Mesendoderm (in vitro differentiated cells): ENCODE measurements at regions not wholly inside any gene's neighbourhood (a gene's known extent, or its start where the extent isn't known, plus 50 kb on each side); places are given as distances from the start of the nearest gene placed in this dataset.

Source experiments
- DNase-seq: peaks from one replicate; pipeline ENCODE4 v3.0.0; 2013
- H2AK5ac ChIP-seq: 2 replicates; pipeline ENCODE4 v1.6.1; 2013; ENCODE audit warnings: low read length, inconsistent platforms
- H2BK120ac ChIP-seq: 2 replicates; pipeline ENCODE4 v1.6.1; 2013; ENCODE audit warnings: low read depth, mild to moderate bottlenecking, low read length, moderate library complexity, mixed read lengths
- H2BK15ac ChIP-seq: replicated peaks from 2 replicates; pipeline ENCODE4 v1.6.1; 2013; ENCODE audit warnings: low read depth, mild to moderate bottlenecking, moderate library complexity
- H2BK5ac ChIP-seq: 2 replicates; pipeline ENCODE4 v1.6.1; 2013; ENCODE audit warnings: low read length, inconsistent platforms
- H3K18ac ChIP-seq: 2 replicates; pipeline ENCODE4 v1.6.1; 2013; ENCODE audit warnings: mild to moderate bottlenecking, low read length, mixed read lengths
- H3K23ac ChIP-seq: one replicate; pipeline ENCODE4 v1.6.1; 2013; ENCODE audit warnings: low read length
- H3K27ac ChIP-seq: 2 replicates; pipeline ENCODE4 v1.5.1; 2013; ENCODE audit warnings: low read depth, mild to moderate bottlenecking, inconsistent platforms, low read length, moderate library complexity
- H3K27me3 ChIP-seq: 2 replicates; pipeline ENCODE4 v1.6.1; 2013; ENCODE audit warnings: low read length, control low read depth, mild to moderate bottlenecking, inconsistent platforms; ENCODE audit not compliant: insufficient read depth, poor library complexity
- H3K36me3 ChIP-seq: 2 replicates; pipeline ENCODE4 v1.6.1; 2013; ENCODE audit warnings: low read length, inconsistent platforms; ENCODE audit not compliant: control insufficient read depth, insufficient read depth
- H3K4ac ChIP-seq: one replicate; pipeline ENCODE4 v1.6.1; 2013; ENCODE audit warnings: low read depth, mild to moderate bottlenecking, low read length, moderate library complexity
- H3K4me1 ChIP-seq: 2 replicates; pipeline ENCODE4 v1.6.1; 2013; ENCODE audit warnings: low read depth, low read length, inconsistent platforms; ENCODE audit not compliant: control insufficient read depth
- H3K4me2 ChIP-seq: 2 replicates; pipeline ENCODE4 v1.6.1; 2013; ENCODE audit warnings: low read length
- H3K4me3 ChIP-seq: 2 replicates; pipeline ENCODE4 v1.5.1; 2013; ENCODE audit warnings: mild to moderate bottlenecking, low read length
- H3K56ac ChIP-seq: one replicate; pipeline ENCODE4 v1.6.1; 2013; ENCODE audit warnings: low read length
- H3K79me1 ChIP-seq: 2 replicates; pipeline ENCODE4 v1.6.1; 2013; ENCODE audit warnings: low read length, inconsistent platforms
- H3K79me2 ChIP-seq: 2 replicates; pipeline ENCODE4 v1.6.1; 2013; ENCODE audit warnings: mild to moderate bottlenecking, low read length; ENCODE audit not compliant: control insufficient read depth, insufficient read depth
- H3K9ac ChIP-seq: 2 replicates; pipeline ENCODE4 v1.6.1; 2013; ENCODE audit warnings: low read length, inconsistent platforms
- H4K5ac ChIP-seq: one replicate; pipeline ENCODE4 v1.6.1; 2013; ENCODE audit warnings: low read length
- H4K8ac ChIP-seq: one replicate; pipeline ENCODE4 v1.6.1; 2013; ENCODE audit warnings: low read depth, mild to moderate bottlenecking, control low read depth, low read length, moderate library complexity
- WGBS: extraction: QIAGEN DNeasy Blood & Tissue Kit; methylation state at CpG from one replicate; pipeline ENCODE4 v1.1.7; 2013; ENCODE audit warnings: low lambda C conversion rate, missing lambda C conversion rate; ENCODE audit not compliant: insufficient coverage; ENCODE audit errors: extremely low coverage; 5-methylcytosine and 5-hydroxymethylcytosine counted together

GRCh38 chr4:13920111-13920875, 292.8 kb upstream of the BOD1L1 start:
- H3K79me2 ChIP-seq = no peaks in the 10 kb centered on the region
- peak overlapping the region; percentile 38 for H3K27ac ChIP-seq
- no peaks in the 10 kb centered on the region for H3K36me3 ChIP-seq
- no peak for DNase-seq
- H3K4me1 ChIP-seq = no peaks in the 10 kb centered on the region
- H3K23ac ChIP-seq = no peak overlapping the region
- H3K4me3 ChIP-seq = no peak overlapping the region
- H2BK5ac ChIP-seq = no peak overlapping the region
- H4K8ac ChIP-seq = no peak overlapping the region
- H4K5ac ChIP-seq = no peak overlapping the region
- H2BK120ac ChIP-seq = peak overlapping the region; percentile 64
- no peaks in the 10 kb centered on the region for H3K27me3 ChIP-seq
- H3K9ac ChIP-seq = no peak overlapping the region
- no peaks in the 10 kb centered on the region for H3K79me1 ChIP-seq
- H3K4ac ChIP-seq = no peak overlapping the region
- no CpG with 5 or more reads among the region's 8 CpGs for WGBS
- H3K56ac ChIP-seq = no peak overlapping the region
- no peak overlapping the region for H3K4me2 ChIP-seq
- H2BK15ac ChIP-seq = no peak overlapping the region
- no peak overlapping the region for H2AK5ac ChIP-seq
- H3K18ac ChIP-seq = peak overlapping the region; percentile 35

DNA sequence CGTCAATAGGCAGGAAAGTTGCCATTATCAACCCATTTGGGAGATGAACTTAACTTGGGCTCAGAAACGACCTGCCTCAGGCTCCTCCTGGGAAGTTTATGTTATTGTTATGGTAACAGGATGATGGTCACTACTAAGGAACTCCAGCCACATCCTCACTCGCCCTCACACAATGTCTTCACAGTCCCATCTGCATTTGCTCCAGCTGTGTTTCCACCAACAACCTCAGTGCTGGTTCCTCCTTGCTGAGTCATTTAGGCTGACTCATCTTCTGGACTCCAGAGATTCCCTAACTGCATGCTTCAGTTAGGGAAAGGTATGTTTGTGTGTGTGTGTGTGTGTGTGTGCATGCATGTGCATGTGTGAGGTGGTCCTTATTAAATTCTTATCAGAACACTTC, 293.4 kb upstream of the BOD1L1 start:
- WGBS = no CpG with 5 or more reads among the region's 3 CpGs
- H3K4me1 ChIP-seq = no peaks in the 10 kb centered on the region

GRCh38 chr4:13921805-13922204, 294.3 kb upstream of the BOD1L1 start:
- no peak overlapping the region for H3K27ac ChIP-seq
- no peak overlapping the region for H2BK5ac ChIP-seq
- H2AK5ac ChIP-seq = no peak overlapping the region
- no CpG with 5 or more reads among the region's 1 CpG for WGBS
- H3K79me1 ChIP-seq = no peaks in the 10 kb centered on the region
- H3K79me2 ChIP-seq = no peaks in the 10 kb centered on the region
- peak overlapping the region; percentile 75 for H3K18ac ChIP-seq
- peak overlapping the region; percentile 22 for H3K56ac ChIP-seq
- DNase-seq = no peak
- no peak overlapping the region for H3K23ac ChIP-seq
- H4K8ac ChIP-seq = no peak overlapping the region
- H3K4me3 ChIP-seq = no peak overlapping the region
- peak overlapping the region; percentile 61 for H2BK120ac ChIP-seq
- H3K27me3 ChIP-seq = no peaks in the 10 kb centered on the region
- H3K4me1 ChIP-seq = no peaks in the 10 kb centered on the region
- no peak overlapping the region for H3K4me2 ChIP-seq
- H3K9ac ChIP-seq = no peak overlapping the region
- H4K5ac ChIP-seq = no peak overlapping the region
- no peak overlapping the region for H3K4ac ChIP-seq
- H2BK15ac ChIP-seq = no peak overlapping the region
- H3K36me3 ChIP-seq = no peaks in the 10 kb centered on the region

More for the DNA sequence above, 293.4 kb upstream of the BOD1L1 start:
- DNase-seq = peak; percentile 99
- peak overlapping the region; percentile 38 for H3K27ac ChIP-seq
- no peak overlapping the region for H3K9ac ChIP-seq
- H2BK5ac ChIP-seq = no peak overlapping the region
- no peak overlapping the region for H3K56ac ChIP-seq
- no peaks in the 10 kb centered on the region for H3K27me3 ChIP-seq
- H4K8ac ChIP-seq = no peak overlapping the region
- no peaks in the 10 kb centered on the region for H3K79me2 ChIP-seq
- no peak overlapping the region for H4K5ac ChIP-seq
- no peak overlapping the region for H3K18ac ChIP-seq
- no peaks in the 10 kb centered on the region for H3K36me3 ChIP-seq
- H3K23ac ChIP-seq = no peak overlapping the region
- no peaks in the 10 kb centered on the region for H3K79me1 ChIP-seq
- H3K4ac ChIP-seq = no peak overlapping the region
- H2AK5ac ChIP-seq = no peak overlapping the region
- H3K4me3 ChIP-seq = no peak overlapping the region
- no peak overlapping the region for H3K4me2 ChIP-seq
- no peak overlapping the region for H2BK15ac ChIP-seq
- no peak overlapping the region for H2BK120ac ChIP-seq

- no peak for DNase-seq
- Histone ChIP-seq H3K4me3 (no peak overlapping the region), H3K18ac (peak overlapping the region; percentile 75), H2AK5ac (no peak overlapping the region), H3K4ac (no peak overlapping the region), H4K5ac (no peak overlapping the region), H3K27me3 (no peaks in the 10 kb centered on the region), H3K79me1 (no peaks in the 10 kb centered on the region), H3K4me1 (no peaks in the 10 kb centered on the region), H2BK15ac (no peak overlapping the region), H3K4me2 (no peak overlapping the region), H2BK5ac (no peak overlapping the region), H3K36me3 (no peaks in the 10 kb centered on the region), H3K27ac (no peak overlapping the region), H3K23ac (no peak overlapping the region), H3K9ac (no peak overlapping the region), H3K79me2 (no peaks in the 10 kb centered on the region), H3K56ac (no peak overlapping the region), H4K8ac (no peak overlapping the region), H2BK120ac (peak overlapping the region; percentile 51)
- no CpG with 5 or more reads among the region's 2 CpGs for WGBS
These were observed 294.9 kb upstream of the BOD1L1 start for GRCh38 chr4:13922459-13922858.

DNA sequence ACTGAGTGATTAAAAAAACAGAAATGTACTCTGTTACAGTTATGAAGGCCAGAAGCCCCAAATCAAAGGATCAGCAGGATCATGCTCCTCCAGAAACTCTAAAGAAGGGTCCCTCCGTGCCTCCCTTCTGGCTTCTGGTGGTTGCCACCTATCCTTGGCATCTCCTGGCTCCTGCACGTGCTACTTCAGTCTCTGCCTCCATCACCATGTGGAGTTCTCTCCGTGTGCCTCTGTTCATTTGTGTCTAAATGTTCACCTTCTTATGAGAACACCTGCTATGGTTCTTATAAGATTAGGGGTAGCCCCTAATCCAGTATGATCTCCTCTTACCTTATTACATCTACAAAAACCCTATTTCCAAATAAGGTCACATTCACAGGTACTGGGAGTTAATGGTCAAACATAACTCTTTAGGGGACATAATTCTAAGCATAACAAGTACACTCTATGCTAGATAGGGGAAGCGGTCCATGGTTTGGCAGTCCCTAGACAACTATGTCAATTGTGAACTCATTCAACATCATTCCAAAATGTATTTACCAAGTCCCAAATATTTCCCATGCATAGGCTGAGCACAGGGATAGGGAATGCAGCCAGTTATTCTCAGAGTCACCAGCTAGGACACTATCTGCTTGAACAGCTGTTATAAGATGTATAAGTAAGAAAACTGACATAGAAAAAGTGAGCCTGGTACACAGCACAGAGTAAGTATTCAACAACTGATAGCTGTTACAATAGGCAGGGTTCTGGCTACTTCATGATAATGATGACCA, 295.5 kb upstream of the BOD1L1 start:
- H3K27ac ChIP-seq = no peak overlapping the region
- no peak overlapping the region for H2BK5ac ChIP-seq
- H3K23ac ChIP-seq = no peak overlapping the region
- H3K4me2 ChIP-seq = no peak overlapping the region
- no peak overlapping the region for H4K5ac ChIP-seq
- no peak overlapping the region for H3K4ac ChIP-seq
- no peaks in the 10 kb centered on the region for H3K79me2 ChIP-seq
- no peak overlapping the region for H3K18ac ChIP-seq
- DNase-seq = no peak
- H3K27me3 ChIP-seq = no peaks in the 10 kb centered on the region
- no peaks in the 10 kb centered on the region for H3K79me1 ChIP-seq
- no peaks in the 10 kb centered on the region for H3K36me3 ChIP-seq
- no peak overlapping the region for H2BK15ac ChIP-seq
- no peak overlapping the region for H2BK120ac ChIP-seq
- H2AK5ac ChIP-seq = no peak overlapping the region
- H3K4me3 ChIP-seq = no peak overlapping the region
- no peak overlapping the region for H3K9ac ChIP-seq
- H3K56ac ChIP-seq = no peak overlapping the region
- no peak overlapping the region for H4K8ac ChIP-seq
- WGBS = no CpG with 5 or more reads among the region's 4 CpGs
- H3K4me1 ChIP-seq = no peaks in the 10 kb centered on the region
